Pancreas (tissue), 10 donors: ENCODE measurements at regions not wholly inside any gene's neighbourhood (a gene's known extent, or its start where the extent isn't known, plus 50 kb on each side); places are given as distances from the start of the nearest gene placed in this dataset.

Experiments used
- ATAC-seq, 4 donors: fragments of 200-7000 bp; cut with Tn5 transposase; one replicate each; pipeline versions ENCODE4 v1.8.0 to v1.9.1; 2020; ENCODE audit warnings: mild to moderate bottlenecking in 4 of 4, moderate library complexity in 4 of 4
- DNase-seq, 6 donors: peaks; one replicate each; pipeline ENCODE4 v3.0.0-alpha.2; 2020
- FAIRE-seq: peaks from 2 replicates; lab custom pipeline; 2012; peaks lifted over from hg19 to GRCh38; lab: Jason Lieb, UNC
- H3K27ac ChIP-seq, 4 donors: fragments of 200-600 bp; sonication (generic); 1 replicate in 3 of 4; 2 replicates in 1 of 4; pipeline versions ENCODE4 v1.5.0 to v1.8.0; 2020
- H3K27me3 ChIP-seq, 4 donors: fragments of 200-600 bp; one replicate each; pipeline ENCODE4 v1.8.0; 2021
- H3K36me3 ChIP-seq, 3 donors: fragments of 200-600 bp; sonication (generic) in 1 of 3; one replicate each; pipeline versions ENCODE4 v1.5.0 to v1.8.0; 2020 to 2021
- H3K4me1 ChIP-seq, 3 donors: fragments of 200-600 bp; one replicate each; pipeline ENCODE4 v1.8.0; 2021
- H3K4me3 ChIP-seq, 4 donors: fragments of 200-600 bp; sonication (generic) in 2 of 4; one replicate each; pipeline versions ENCODE4 v1.5.0 to v1.8.0; 2020 to 2021
- H3K9me3 ChIP-seq, 4 donors: fragments of 200-600 bp; one replicate each; pipeline ENCODE4 v1.8.0; 2021
- CTCF ChIP-seq, 4 donors: fragments of 200-600 bp; sonication (generic) in 3 of 4; IDR thresholded peaks; one replicate each; pipeline versions ENCODE4 v1.5.0 to v1.8.0; 2021; ENCODE audit warnings: antibody characterized with exemption in 4 of 4
- WGBS, 2 donors: extraction: QIAGEN DNeasy Blood & Tissue Kit; methylation state at CpG; one replicate each; pipeline ENCODE4 v1.1.7; 2013; 5-methylcytosine and 5-hydroxymethylcytosine counted together
- intact Hi-C, 3 donors: fragments of 100-400 bp; cut with DNase I; formaldehyde crosslinking; loops; one replicate each; pipeline versions ENCODE4 v1.11.1 to v1.14.2; 2022
- donor health status: healthy with polysubstance abuse.
- donor health status: DM: no; HTN: no; CAD: no; lungs with moderate emphysema.
- donor health status: DM: no; HTN: no; CAD: no.
- donor health status: control.
- donor health status: control.
- donor health status: Bipolar disorder and iron deficiency.
- donor health status: DM: yes; HTN: yes; CAD: no.
- donor health status: DM: no; HTN: no; CAD: no.
- donor health status: DM: no; HTN: no; CAD: no.
- donor health status: DM: yes; HTN: yes; CAD: no.

GRCh38 chr4:79798047-79798446 lies 275.0 kb downstream of the ANTXR2 start:
- no peak overlapping the region for H3K4me3 ChIP-seq
- DNase-seq: no peak
- H3K27me3 ChIP-seq: no peaks in the 10 kb centered on the region
- FAIRE-seq: no peak
- H3K27ac ChIP-seq: no peak overlapping the region
- intact Hi-C loops: no loop called here
- TF ChIP-seq CTCF (IDR thresholded peaks at IDR 0.05): no peak
- WGBS, 2 donors: 59% methylated on average over 3 of the region's 3 CpGs
- H3K4me1 ChIP-seq: no peaks in the 10 kb centered on the region
- no peak for ATAC-seq
- no peaks in the 10 kb centered on the region for H3K36me3 ChIP-seq
- no peaks in the 10 kb centered on the region for H3K9me3 ChIP-seq

GRCh38 chr4:79796948-79797347 lies 276.1 kb downstream of the ANTXR2 start:
- no peak overlapping the region for H3K4me3 ChIP-seq
- no peaks in the 10 kb centered on the region for H3K4me1 ChIP-seq
- DNase-seq (no peak), ATAC-seq (no peak), FAIRE-seq (no peak)
- intact Hi-C loops: no loop called here
- WGBS, 2 donors: 61 to 68% methylated on average over 4 of the region's 4 CpGs
- no peak overlapping the region for H3K27ac ChIP-seq
- no peak for TF ChIP-seq CTCF (IDR thresholded peaks at IDR 0.05)
- H3K36me3 ChIP-seq: no peaks in the 10 kb centered on the region
- H3K27me3 ChIP-seq: no peaks in the 10 kb centered on the region
- no peaks in the 10 kb centered on the region for H3K9me3 ChIP-seq

GRCh38 chr4:79788884-79789283 lies 284.1 kb downstream of the ANTXR2 start:
- Histone ChIP-seq H3K36me3 (no peaks in the 10 kb centered on the region), H3K27me3 (no peaks in the 10 kb centered on the region), H3K4me1 (no peaks in the 10 kb centered on the region), H3K4me3 (no peak overlapping the region), H3K27ac (no peak overlapping the region), H3K9me3 (no peaks in the 10 kb centered on the region)
- DNase-seq (no peak), ATAC-seq (no peak), FAIRE-seq (no peak)
- WGBS, 2 donors: 7% methylated on average over 1 of the region's 1 CpG
- intact Hi-C loops: no loop called here
- no peak for TF ChIP-seq CTCF (IDR thresholded peaks at IDR 0.05)

- no peak for FAIRE-seq
- no peak overlapping the region for H3K4me3 ChIP-seq
- H3K27me3 ChIP-seq: no peaks in the 10 kb centered on the region
- TF ChIP-seq CTCF (IDR thresholded peaks at IDR 0.05): no peak
- H3K9me3 ChIP-seq: no peaks in the 10 kb centered on the region
- intact Hi-C loops: no loop called here
- no peaks in the 10 kb centered on the region for H3K4me1 ChIP-seq
- no peaks in the 10 kb centered on the region for H3K36me3 ChIP-seq
- DNase-seq: no peak
- H3K27ac ChIP-seq: no peak overlapping the region
- ATAC-seq: no peak
Measured at GRCh38 chr4:79780129-79780528, 292.9 kb downstream of the ANTXR2 start.

- Histone ChIP-seq H3K27ac (no peak overlapping the region), H3K9me3 (no peaks in the 10 kb centered on the region), H3K27me3 (no peaks in the 10 kb centered on the region), H3K4me3 (no peak overlapping the region), H3K36me3 (no peaks in the 10 kb centered on the region), H3K4me1 (no peaks in the 10 kb centered on the region)
- TF ChIP-seq CTCF (IDR thresholded peaks at IDR 0.05): no peak
- intact Hi-C loops: no loop called here
- FAIRE-seq (no peak), ATAC-seq (no peak), DNase-seq (no peak)
Measured at GRCh38 chr4:79772510-79772909, 300.5 kb downstream of the ANTXR2 start.
